ENCODE measurements at regions not wholly inside any gene's neighbourhood (a gene's known extent, or its start where the extent isn't known, plus 50 kb on each side); places are given as distances from the start of the nearest gene placed in this dataset.

GRCh38 chr17:79332011-79332554 is 257.5 kb downstream of the ENGASE start:
- Mint-ChIP-seq H3K4me1 (peaks cover 25% of the 10 kb centered on the region), H3K36me3 (no peaks in the 10 kb centered on the region), H3K9me3 (no peaks in the 10 kb centered on the region), H3K4me3 (no peak overlapping the region), H3K27me3 (ENCODE audit: low read depth) (peaks cover 4% of the 10 kb centered on the region; the same call in 1 of the 2 replicates), H3K27ac (no peak overlapping the region)
- ATAC-seq (peak; percentile 65), DNase-seq (ENCODE audit: low spot score) (no peak)
- no peak for TF ChIP-seq ATF6 (CRISPR knock-in tag; IDR thresholded peaks at IDR 0.05)
- no peak for TF ChIP-seq OVOL2 (CRISPR knock-in tag; IDR thresholded peaks at IDR 0.05; ENCODE audit: borderline replicate concordance)
- TF ChIP-seq STAT6 (CRISPR knock-in tag; conservative IDR thresholded peaks at IDR 0.05; ENCODE audit: low read depth): no peak
- TF ChIP-seq ZMAT4 (CRISPR knock-in tag; IDR thresholded peaks at IDR 0.05): no peak
- no peak for TF ChIP-seq IRF2 (CRISPR knock-in tag; IDR thresholded peaks at IDR 0.05; ENCODE audit: borderline replicate concordance, low read depth)
- TF ChIP-seq E2F1 (CRISPR knock-in tag; IDR thresholded peaks at IDR 0.05): no peak
- TF ChIP-seq KAT7 (CRISPR knock-in tag; IDR thresholded peaks at IDR 0.05; ENCODE audit: borderline replicate concordance): no peak
- TF ChIP-seq ZNF416 (CRISPR knock-in tag; IDR thresholded peaks at IDR 0.05): no peak
- TF ChIP-seq MLX (CRISPR knock-in tag; IDR thresholded peaks at IDR 0.05): no peak
- TF ChIP-seq NR3C1 (CRISPR knock-in tag; conservative IDR thresholded peaks at IDR 0.05; ENCODE audit: low read depth): no peak
- no peak for TF ChIP-seq JUN (CRISPR knock-in tag; IDR thresholded peaks at IDR 0.05)
- POLR2A ChIA-PET: no interaction called here
- CTCF ChIA-PET: interaction anchor here (1.0 kb wide), 1 partner anchor 56 kb away, joined by 3 read pairs; no protein-coding TSS in a partner anchor

- Mint-ChIP-seq H3K4me3 (no peak overlapping the region), H3K27me3 (ENCODE audit: low read depth) (peaks cover 4% of the 10 kb centered on the region; the same call in 1 of the 2 replicates), H3K27ac (no peak overlapping the region; the same call in 1 of the 2 replicates), H3K4me1 (peaks cover 25% of the 10 kb centered on the region), H3K9me3 (no peaks in the 10 kb centered on the region), H3K36me3 (no peaks in the 10 kb centered on the region)
- POLR2A ChIA-PET: no interaction called here
- TF ChIP-seq TEAD4 (CRISPR knock-in tag; IDR thresholded peaks at IDR 0.05): no peak
- CTCF ChIA-PET: interaction anchor here (1.0 kb wide), 1 partner anchor 57 kb away, joined by 3 read pairs; no protein-coding TSS in a partner anchor
- ATAC-seq: no peak
- DNase-seq (ENCODE audit: low spot score): no peak
Observed at GRCh38 chr17:79331492-79331891, 256.9 kb downstream of the ENGASE start.

- H3K27ac Mint-ChIP-seq: no peak overlapping the region; the same call in 1 of the 2 replicates
Observed at GRCh38 chr17:79330696-79331095, 256.1 kb downstream of the ENGASE start.

More at GRCh38 chr17:79330696-79331095, 256.1 kb downstream of the ENGASE start:
- Mint-ChIP-seq H3K9me3 (no peaks in the 10 kb centered on the region), H3K27me3 (ENCODE audit: low read depth) (peaks cover 4% of the 10 kb centered on the region; the same call in 1 of the 2 replicates), H3K4me3 (no peak overlapping the region), H3K36me3 (no peaks in the 10 kb centered on the region), H3K4me1 (peaks cover 25% of the 10 kb centered on the region)
- no peak for DNase-seq (ENCODE audit: low spot score)
- TF ChIP-seq ELF4 (CRISPR knock-in tag; IDR thresholded peaks at IDR 0.05; ENCODE audit: low read depth) (no peak), TEAD1 (CRISPR knock-in tag; IDR thresholded peaks at IDR 0.05) (no peak), NR3C1 (CRISPR knock-in tag; conservative IDR thresholded peaks at IDR 0.05; ENCODE audit: low read depth) (no peak), NR2C2 (CRISPR knock-in tag; IDR thresholded peaks at IDR 0.05) (no peak), ATF3 (CRISPR knock-in tag; conservative IDR thresholded peaks at IDR 0.05) (no peak), JAZF1 (CRISPR knock-in tag; IDR thresholded peaks at IDR 0.05) (no peak), ZNF425 (CRISPR knock-in tag; conservative IDR thresholded peaks at IDR 0.05) (no peak)
- ChIA-PET CTCF (no interaction called here), POLR2A (no interaction called here)
- ATAC-seq: no peak

All from WTC11 (cell line).